Esophagus muscularis mucosa (tissue), 4 donors: ENCODE measurements at regions not wholly inside any gene's neighbourhood (a gene's known extent, or its start where the extent isn't known, plus 50 kb on each side); places are given as distances from the start of the nearest gene placed in this dataset.

ENCODE experiments used
- DNase-seq: peaks from one replicate; pipeline ENCODE4 v3.0.0-alpha.2; 2017; ENCODE audit errors: extremely low spot score
- H3K27ac ChIP-seq, 4 donors: fragments of 200-600 bp; sonication (generic); replicated peaks in 1 of 4; 1 replicate in 3 of 4; 2 replicates in 1 of 4; pipeline ENCODE4 v1.5.1; 2016 to 2019; ENCODE audit warnings: mild to moderate bottlenecking in 1 of 4
- H3K27me3 ChIP-seq, 4 donors: fragments of 200-600 bp; sonication (generic); one replicate each; pipeline versions ENCODE4 v1.5.1 to v1.6.0; 2016 to 2019
- H3K36me3 ChIP-seq, 4 donors: fragments of 200-600 bp; sonication (generic); one replicate each; pipeline ENCODE4 v1.5.1; 2016 to 2019
- H3K4me1 ChIP-seq, 4 donors: fragments of 200-600 bp; sonication (generic); one replicate each; pipeline ENCODE4 v1.5.1; 2016 to 2019
- H3K4me3 ChIP-seq, 4 donors: fragments of 200-600 bp; sonication (generic); 1 replicate in 2 of 4; 2 replicates in 2 of 4; pipeline ENCODE4 v1.5.1; 2016 to 2019; ENCODE audit warnings: mild to moderate bottlenecking in 4 of 4, moderate library complexity in 1 of 4
- H3K9me3 ChIP-seq, 4 donors: fragments of 200-600 bp; sonication (generic); 1 replicate in 3 of 4; 2 replicates in 1 of 4; pipeline ENCODE4 v1.5.1; 2016 to 2019
- EP300 ChIP-seq: sonication (generic); formaldehyde crosslinking; IDR thresholded peaks from one replicate; pipeline ENCODE4 v1.6.1; 2017; ENCODE audit warnings: antibody characterized with exemption
- POLR2A ChIP-seq: fragments of 450-650 bp; IDR thresholded peaks from one replicate; pipeline ENCODE4 v1.6.1; 2017; ENCODE audit warnings: antibody characterized with exemption, moderate library complexity, mild to moderate bottlenecking, low read depth
- POLR2AphosphoS5 ChIP-seq, 2 donors: sonication (generic); formaldehyde crosslinking; IDR thresholded peaks; one replicate each; pipeline ENCODE4 v1.6.1; 2017; ENCODE audit warnings: antibody characterized with exemption in 2 of 2
- WGBS: methylation state at CpG from one replicate; pipeline ENCODE4 v1.1.5; 2018; 5-methylcytosine and 5-hydroxymethylcytosine counted together
- intact Hi-C: fragments of 100-400 bp; cut with DNase I; formaldehyde crosslinking; loops from one replicate; pipeline ENCODE4 v1.15.1; 2023
- TF ChIP-seq, protein P1 (sequence below), 3 experiments: fragments of 200-600 bp in 2 of 3; fragments of 450-650 bp in 1 of 3; sonication (generic) in 2 of 3; IDR thresholded peaks; one replicate each; pipeline ENCODE4 v1.5.1; 2017 to 2019; ENCODE audit warnings: antibody characterized with exemption in 3 of 3, mild to moderate bottlenecking in 2 of 3, moderate library complexity in 1 of 3

DNA sequence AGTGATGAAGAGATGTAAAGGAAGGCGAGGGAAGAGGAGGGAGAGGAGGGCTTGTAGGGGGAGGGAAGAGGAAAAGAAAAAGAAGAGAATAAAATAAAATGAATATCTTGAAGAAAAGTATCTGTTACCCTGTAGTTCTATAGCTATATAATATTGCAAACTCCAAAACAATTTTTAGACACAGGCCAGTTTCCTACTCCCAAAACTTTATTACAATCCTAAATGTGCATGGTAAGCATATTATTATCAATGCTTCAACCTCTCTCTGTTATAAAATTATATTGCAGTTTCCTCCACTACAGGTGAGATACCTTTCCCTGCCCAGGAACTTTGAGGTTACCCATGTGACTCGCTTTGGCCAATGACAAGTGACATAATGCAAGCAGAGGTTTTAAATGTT, 1351.6 kb upstream of the NRXN1 start:
- intact Hi-C loops, result no loop called here
- Histone ChIP-seq H3K27ac (no peak overlapping the region), H3K4me3 (no peak overlapping the region), H3K27me3 (no peaks in the 10 kb centered on the region), H3K36me3 (no peaks in the 10 kb centered on the region), H3K4me1 (no peaks in the 10 kb centered on the region), H3K9me3 (no peaks in the 10 kb centered on the region)
- TF ChIP-seq POLR2AphosphoS5 (IDR thresholded peaks at IDR 0.05) (no peak), POLR2A (no peak), EP300 (no peak)
- TF ChIP-seq, protein P1, sequence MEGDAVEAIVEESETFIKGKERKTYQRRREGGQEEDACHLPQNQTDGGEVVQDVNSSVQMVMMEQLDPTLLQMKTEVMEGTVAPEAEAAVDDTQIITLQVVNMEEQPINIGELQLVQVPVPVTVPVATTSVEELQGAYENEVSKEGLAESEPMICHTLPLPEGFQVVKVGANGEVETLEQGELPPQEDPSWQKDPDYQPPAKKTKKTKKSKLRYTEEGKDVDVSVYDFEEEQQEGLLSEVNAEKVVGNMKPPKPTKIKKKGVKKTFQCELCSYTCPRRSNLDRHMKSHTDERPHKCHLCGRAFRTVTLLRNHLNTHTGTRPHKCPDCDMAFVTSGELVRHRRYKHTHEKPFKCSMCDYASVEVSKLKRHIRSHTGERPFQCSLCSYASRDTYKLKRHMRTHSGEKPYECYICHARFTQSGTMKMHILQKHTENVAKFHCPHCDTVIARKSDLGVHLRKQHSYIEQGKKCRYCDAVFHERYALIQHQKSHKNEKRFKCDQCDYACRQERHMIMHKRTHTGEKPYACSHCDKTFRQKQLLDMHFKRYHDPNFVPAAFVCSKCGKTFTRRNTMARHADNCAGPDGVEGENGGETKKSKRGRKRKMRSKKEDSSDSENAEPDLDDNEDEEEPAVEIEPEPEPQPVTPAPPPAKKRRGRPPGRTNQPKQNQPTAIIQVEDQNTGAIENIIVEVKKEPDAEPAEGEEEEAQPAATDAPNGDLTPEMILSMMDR (IDR thresholded peaks at IDR 0.05), result no peak
- DNase-seq, result no peak
- 80% methylated on average over 2 of the region's 2 CpGs for WGBS

DNA sequence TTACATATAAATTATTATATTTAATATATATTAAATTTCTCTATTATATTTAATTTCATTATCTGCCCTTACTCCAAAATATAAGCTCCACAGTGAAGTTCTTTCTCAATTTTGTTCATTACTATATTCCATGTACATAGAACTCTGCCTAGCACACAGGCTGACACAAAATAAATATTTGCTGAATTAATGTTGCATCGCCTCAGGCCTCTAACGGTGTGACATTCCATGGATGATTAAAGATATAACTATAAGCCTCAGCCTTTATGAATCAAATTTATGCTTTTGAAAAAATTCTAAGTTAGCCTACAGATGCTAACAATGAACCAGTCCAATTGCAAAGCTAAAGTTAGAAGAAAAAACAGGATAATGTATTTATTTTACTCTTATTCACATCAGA, 1337.2 kb upstream of the NRXN1 start:
- Histone ChIP-seq H3K9me3 (peaks cover 0 to under 1% (median 0%) of the 10 kb centered on the region in 4 donors), H3K36me3 (no peaks in the 10 kb centered on the region), H3K27me3 (no peaks in the 10 kb centered on the region), H3K4me1 (no peaks in the 10 kb centered on the region), H3K4me3 (no peak overlapping the region), H3K27ac (no peak overlapping the region)
- WGBS, result 44% methylated on average over 2 of the region's 2 CpGs
- intact Hi-C loops, result no loop called here
- TF ChIP-seq POLR2AphosphoS5 (IDR thresholded peaks at IDR 0.05), result no peak
- no peak for TF ChIP-seq EP300
- TF ChIP-seq POLR2A, result no peak
- TF ChIP-seq, protein P1 (IDR thresholded peaks at IDR 0.05), result no peak
- no peak for DNase-seq

DNA sequence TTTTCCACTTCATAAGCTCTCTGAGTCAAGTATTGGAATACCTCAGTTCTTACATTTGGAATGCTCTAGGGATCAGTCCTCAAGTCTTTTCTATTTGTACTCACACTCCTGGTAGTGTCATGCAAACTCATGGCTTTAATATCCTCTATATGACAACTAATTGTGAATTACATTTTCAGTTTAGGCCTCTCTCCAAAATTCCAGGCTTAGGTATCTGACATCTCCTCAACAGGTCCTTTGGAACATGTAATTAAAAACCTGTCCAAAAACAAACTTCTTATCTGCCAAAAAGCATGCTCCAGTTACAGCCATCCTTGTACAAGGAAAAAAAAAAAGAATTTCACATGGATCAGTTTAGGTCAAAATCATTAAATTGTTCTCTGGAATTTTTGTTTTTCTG, 1336.2 kb upstream of the NRXN1 start:
- H3K27me3 ChIP-seq, result no peaks in the 10 kb centered on the region
- TF ChIP-seq EP300 (no peak), POLR2AphosphoS5 (IDR thresholded peaks at IDR 0.05) (no peak), POLR2A (no peak)
- TF ChIP-seq, protein P1 (IDR thresholded peaks at IDR 0.05), result no peak
- H3K36me3 ChIP-seq, result no peaks in the 10 kb centered on the region
- intact Hi-C loops, result no loop called here
- H3K4me3 ChIP-seq, result no peak overlapping the region
- no peak overlapping the region for H3K27ac ChIP-seq
- H3K4me1 ChIP-seq, result no peaks in the 10 kb centered on the region
- peaks cover 0 to 7% (median 2%) of the 10 kb centered on the region in 4 donors for H3K9me3 ChIP-seq
- no peak for DNase-seq

DNA sequence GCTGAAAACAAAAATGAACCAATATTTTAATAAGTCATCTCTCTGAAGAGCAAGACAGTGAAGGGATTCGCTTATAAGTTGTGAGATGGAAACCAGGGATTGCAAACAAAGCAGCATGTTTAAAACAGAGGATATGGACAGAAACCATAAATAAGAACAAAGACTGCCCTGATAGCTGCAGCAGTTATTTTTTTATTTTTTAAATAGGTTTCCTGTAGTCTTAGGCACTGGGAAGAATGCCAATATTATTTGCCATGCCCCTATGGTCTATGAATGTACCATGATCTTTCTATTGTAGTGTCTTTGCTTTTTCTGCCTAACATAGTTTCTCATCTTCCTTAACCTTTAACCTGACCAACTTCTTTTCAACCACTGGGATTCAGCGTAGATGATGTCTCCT, 1334.0 kb upstream of the NRXN1 start:
- WGBS, result 81% methylated on average over 2 of the region's 2 CpGs

DNA sequence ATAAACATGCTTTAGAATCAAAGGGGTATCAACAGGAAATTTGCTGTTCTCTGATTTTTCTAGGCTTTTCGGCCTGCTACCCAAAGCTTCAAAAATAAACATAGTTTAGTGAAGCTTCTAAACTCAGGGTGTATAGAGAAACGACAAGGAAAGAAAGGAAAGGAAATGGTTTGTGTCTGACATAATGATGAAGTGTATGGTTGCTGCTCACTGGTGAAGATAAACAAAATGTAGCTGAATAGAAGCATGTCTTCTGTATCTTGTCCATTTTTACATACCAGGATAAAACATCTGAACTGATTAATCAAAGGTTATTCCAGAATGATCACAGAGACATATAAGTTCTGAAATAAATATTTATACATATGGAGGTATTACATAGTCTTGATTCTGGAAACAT, 1324.6 kb upstream of the NRXN1 start:
- Histone ChIP-seq H3K36me3 (no peaks in the 10 kb centered on the region), H3K9me3 (no peaks in the 10 kb centered on the region), H3K4me3 (no peak overlapping the region), H3K4me1 (no peaks in the 10 kb centered on the region), H3K27ac (no peak overlapping the region), H3K27me3 (no peaks in the 10 kb centered on the region)
- intact Hi-C loops, result no loop called here
- TF ChIP-seq EP300, result no peak
- no peak for TF ChIP-seq POLR2AphosphoS5 (IDR thresholded peaks at IDR 0.05)
- TF ChIP-seq POLR2A, result no peak
- TF ChIP-seq, protein P1 (IDR thresholded peaks at IDR 0.05), result no peak
- no peak for DNase-seq
- 16% methylated on average over 2 of the region's 2 CpGs for WGBS

More for the DNA sequence above, 1334.0 kb upstream of the NRXN1 start:
- H3K4me3 ChIP-seq, result no peak overlapping the region
- intact Hi-C loops, result no loop called here
- H3K9me3 ChIP-seq, result peaks cover 0 to 7% (median 2%) of the 10 kb centered on the region in 4 donors
- no peak overlapping the region for H3K27ac ChIP-seq
- no peak for TF ChIP-seq POLR2A
- TF ChIP-seq, protein P1 (IDR thresholded peaks at IDR 0.05), result no peak
- TF ChIP-seq EP300, result no peak
- TF ChIP-seq POLR2AphosphoS5 (IDR thresholded peaks at IDR 0.05), result no peak
- H3K27me3 ChIP-seq, result no peaks in the 10 kb centered on the region
- DNase-seq, result no peak
- H3K4me1 ChIP-seq, result no peaks in the 10 kb centered on the region
- no peaks in the 10 kb centered on the region for H3K36me3 ChIP-seq
